ENCODE measurements at regions not wholly inside any gene's neighbourhood (a gene's known extent, or its start where the extent isn't known, plus 50 kb on each side); places are given as distances from the start of the nearest gene placed in this dataset.
"Not testable (repeated sequence)": the region's sequence is repeated elsewhere in the genome, so short reads cannot be mapped to it uniquely, and the experiment has no call there.

GRCh38 chr19:24032651-24033050 lies 54.3 kb upstream of the ZNF254 start:
- H3K4me3 ChIP-seq (ENCODE audit: low read depth, low read length), result no peak overlapping the region
- TF ChIP-seq CTCF (IDR thresholded peaks at IDR 0.05; ENCODE audit: borderline replicate concordance, insufficient read depth, low read depth, low read length), result no peak

- peak overlapping the region; percentile 81 for H3K4me3 ChIP-seq (ENCODE audit: low read depth, low read length)
- no peak for TF ChIP-seq CTCF (IDR thresholded peaks at IDR 0.05; ENCODE audit: borderline replicate concordance, insufficient read depth, low read depth, low read length)
Measured at GRCh38 chr19:24033301-24033962, 53.6 kb upstream of the ZNF254 start.

- TF ChIP-seq CTCF (IDR thresholded peaks at IDR 0.05; ENCODE audit: borderline replicate concordance, insufficient read depth, low read depth, low read length), result no peak
- H3K4me3 ChIP-seq (ENCODE audit: low read depth, low read length), result peak overlapping the region; percentile 81
Measured at GRCh38 chr19:24033963-24034342, 53.0 kb upstream of the ZNF254 start.

- H3K4me3 ChIP-seq (ENCODE audit: low read depth, low read length), result not testable (repeated sequence)
Measured at GRCh38 chr19:24035261-24035880, 51.6 kb upstream of the ZNF254 start.

Measured in GM12875 (cell line).